Activated naive CD8-positive, alpha-beta T cell treated with anti-CD3 and anti-CD28 coated beads, Interleukin-2, amount 50 U/mL, for 16 hours (primary cell): ENCODE measurements at regions not wholly inside any gene's neighbourhood (a gene's known extent, or its start where the extent isn't known, plus 50 kb on each side); places are given as distances from the start of the nearest gene placed in this dataset.

Experiments
- DNase-seq: peaks from one replicate; pipeline ENCODE4 v3.0.0-alpha.2; 2020; ENCODE audit warnings: low read depth, low spot score

DNA sequence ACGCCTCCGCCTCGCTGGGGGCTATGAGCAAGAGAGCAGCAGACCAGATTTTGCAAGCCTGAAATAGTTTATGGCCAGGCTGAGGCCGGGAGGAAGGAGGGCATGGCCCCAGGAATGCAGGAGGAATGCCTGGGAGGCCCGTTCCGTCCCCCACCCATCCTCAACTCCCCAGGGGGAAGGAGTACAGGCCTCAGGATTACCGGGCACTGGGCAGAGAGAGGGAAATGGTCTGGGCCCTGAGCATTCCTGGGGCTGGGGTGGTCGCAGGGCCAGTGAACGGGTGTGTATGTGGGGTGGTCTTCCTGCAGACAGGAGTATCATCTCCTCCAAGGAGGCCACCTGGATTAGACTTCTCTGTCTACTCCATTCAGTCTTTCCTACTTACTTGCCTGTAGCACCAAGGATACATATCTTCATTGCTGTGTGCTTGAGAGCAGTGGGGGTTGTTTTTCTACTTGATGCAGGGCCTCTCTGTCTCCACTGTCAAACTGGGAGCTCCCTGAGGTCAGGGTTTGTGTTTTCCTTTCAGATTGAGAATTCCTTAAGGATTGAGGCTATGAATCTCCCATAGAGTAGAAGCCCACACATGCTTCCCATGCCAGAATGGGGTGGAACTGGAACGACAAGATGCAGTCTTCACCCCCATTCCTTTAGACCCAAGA, 81.3 kb downstream of the VEGFA start:
- no peak for DNase-seq

DNA sequence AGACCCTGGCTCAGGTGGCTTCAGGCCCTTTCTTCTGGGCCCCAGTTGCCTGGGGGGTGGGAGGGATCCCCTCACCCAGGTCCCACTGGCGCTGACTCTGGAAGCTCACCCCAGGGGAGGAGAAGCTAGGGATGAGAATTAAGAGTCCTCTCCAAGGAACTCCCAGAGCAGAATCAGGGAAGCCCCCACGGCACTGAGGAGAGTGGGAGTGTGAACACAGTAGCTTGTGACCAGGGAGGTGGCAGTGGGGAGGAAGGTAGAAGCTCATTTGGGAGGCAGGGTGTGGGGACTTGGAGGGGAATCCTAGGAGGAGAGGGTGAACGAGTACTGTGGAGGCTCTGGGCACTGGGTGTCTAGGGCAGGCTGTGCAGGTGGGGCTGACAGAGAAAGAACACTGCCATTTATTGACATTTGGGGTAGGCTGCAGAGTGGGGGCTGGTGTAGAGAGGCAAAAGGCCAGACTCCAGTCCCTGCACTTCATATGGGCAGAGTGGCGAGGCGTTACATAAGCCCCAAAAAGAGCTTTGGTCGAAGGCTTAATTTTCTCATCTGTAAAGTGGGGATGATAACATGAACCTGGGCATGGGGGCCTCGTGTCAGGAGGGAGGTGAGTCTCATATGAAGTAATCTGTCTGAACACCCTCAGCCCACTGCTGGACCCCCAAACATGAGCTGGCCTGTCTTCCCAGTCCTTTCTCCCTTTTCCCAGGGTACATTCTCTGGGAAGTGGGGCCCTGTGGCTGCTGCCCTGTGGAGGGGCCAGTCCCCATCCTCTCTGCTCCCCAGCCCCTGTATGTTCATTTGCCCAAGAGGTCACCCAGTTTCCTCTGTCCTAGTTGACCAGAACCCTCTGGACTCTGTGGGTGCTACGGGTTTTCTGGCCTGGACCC, 80.5 kb downstream of the VEGFA start:
- DNase-seq = no peak

DNA sequence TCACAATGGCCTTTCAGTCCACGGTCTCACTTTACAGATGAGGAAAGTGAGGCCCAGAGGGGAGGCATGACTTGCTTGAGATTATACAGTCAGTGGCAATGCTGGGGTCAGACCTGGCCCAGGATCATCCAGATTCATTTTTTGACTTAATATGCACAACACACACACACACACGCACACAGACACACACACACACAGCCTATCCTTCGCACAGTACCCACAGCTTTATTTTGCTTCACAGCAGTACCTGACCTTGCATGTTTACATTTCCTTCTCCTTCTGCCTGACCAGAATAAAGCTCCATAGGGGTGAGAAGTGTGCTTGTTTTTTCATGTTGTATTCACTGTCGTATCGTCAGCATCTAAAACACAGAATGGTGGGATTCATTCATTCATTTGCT, 79.8 kb downstream of the VEGFA start:
- no peak for DNase-seq

DNA sequence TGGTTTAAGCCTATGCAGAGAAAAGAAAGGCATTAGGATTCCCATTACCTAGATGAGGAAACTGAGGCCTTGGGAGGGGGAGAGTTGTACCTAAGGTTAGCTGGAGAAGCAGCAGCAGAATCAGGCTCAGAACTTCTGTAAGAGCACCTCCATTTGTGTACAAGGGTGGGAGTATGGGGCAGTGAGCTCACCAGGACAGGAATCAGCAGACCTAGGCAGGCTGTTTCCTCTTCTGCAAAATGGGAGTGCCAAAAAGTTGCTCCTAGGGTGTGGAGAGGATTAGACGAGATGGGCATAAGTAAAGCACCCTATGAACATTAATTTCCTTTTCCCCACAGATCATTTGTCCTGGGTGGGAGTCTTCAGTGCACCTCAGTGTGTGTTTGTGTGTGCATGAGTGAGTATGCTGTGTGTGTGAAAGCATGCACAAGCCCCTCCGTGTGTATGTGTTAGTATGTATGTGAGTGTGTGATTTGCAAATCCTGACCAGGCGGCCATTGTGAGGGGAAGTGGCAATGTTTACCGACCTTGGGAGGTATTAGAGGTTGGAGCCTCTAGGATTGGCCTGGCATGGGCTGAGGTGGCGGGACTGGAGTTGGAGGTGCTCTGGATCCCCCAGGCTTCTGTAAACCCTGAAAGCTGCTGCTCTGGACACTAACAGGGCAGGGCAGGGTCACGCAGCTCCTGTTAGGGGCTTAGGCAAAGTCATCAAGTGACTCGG, 78.8 kb downstream of the VEGFA start:
- no peak for DNase-seq

DNA sequence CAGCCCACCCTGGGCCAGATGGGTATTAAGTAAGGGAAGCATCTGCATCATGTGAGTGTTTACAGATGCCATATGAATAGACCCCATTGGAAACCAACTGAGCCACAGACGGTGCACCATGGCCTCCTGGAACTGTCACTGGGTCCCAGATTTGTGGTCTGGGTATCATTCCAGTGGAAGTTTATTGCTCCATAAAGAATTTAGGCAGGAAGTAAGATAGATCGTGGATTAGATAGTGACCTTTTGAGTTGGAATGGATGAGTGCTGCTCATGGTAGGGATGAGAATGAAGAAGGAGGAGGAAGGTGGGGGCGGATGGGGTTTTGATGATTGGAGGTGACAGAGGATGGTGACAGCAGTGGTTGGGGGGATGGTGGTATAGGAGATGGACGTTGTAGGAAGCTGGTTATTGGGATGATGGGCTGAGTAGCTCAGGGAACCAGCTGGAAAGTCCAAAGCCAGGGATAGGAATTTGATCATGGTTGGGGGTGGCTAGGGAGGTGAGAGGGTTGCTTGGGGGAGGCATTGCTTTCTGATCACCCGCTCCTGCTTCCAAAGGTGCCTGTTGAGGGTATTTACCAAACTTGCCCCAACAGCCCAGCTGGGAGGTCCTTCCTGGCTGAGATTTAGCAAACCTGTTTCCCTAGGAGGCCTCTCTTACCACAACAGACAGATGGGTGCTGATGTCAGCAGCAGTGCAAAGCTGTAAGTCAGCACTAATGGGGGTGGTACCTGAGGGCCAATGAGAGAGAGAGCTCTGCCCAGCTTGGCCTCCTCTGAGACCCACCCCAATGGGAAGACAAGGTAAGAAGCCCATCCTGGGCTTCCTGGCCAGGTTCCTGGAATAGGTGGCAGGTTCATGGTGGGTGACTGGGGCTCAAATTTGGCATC, 78.0 kb downstream of the VEGFA start:
- DNase-seq = no peak

DNA sequence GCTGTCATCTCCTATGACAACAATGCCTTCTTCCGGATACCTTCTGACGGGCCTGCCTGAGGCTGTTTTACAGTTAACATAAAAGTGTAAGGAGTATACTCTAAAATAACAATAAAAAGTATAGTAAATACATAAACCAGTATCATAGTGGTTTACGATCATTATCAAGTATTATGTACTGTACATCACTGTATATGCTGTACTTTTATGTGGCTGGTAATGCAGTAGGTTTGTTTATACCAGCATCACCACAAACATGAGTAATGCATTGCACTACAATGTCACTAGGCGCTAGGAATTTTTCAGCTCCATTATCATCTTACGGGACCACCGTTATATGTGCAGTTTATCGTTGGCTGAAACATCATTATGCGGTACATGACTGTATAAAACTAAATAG, 76.5 kb downstream of the VEGFA start:
- DNase-seq = no peak

DNA sequence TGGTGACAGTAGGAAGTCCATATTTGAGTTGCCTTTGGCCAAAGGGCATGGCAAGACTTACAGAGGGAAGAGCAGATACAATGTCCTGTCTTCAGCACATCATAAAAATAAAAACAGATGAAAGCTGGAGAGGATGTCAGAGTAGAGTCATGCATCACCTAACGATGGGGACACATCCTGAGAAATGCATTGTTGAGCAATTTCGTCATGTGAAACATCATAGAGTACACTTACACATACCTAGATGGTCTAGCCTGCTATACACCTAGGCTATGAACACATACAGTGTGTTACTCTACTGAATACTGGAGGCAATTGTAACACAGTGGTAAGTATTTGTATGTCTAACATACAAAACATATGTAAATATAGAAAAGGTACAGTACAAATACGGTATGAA, 75.6 kb downstream of the VEGFA start:
- no peak for DNase-seq

DNA sequence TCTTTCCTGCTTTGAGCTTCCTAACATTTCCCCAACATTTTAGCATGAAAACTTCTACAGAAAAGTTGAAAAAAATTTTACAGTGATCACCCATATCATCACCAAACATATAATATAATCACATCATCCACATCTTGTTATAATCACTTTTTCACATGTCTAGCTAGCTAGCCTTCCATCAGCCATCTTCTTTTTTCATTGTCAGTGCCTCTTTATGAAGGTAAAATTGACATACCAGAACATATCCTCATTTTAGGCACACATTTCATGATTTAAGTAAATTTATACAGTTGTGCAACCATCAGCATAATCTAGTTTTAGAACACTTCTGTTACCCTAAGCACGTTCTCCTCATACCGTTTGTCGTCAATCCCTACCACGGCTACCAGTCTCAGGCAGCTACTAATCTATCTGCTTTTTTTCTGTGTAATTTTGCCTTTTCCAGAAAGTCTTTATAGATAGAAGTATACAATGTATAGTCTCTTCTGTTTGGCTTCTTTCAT, 73.7 kb downstream of the VEGFA start:
- DNase-seq = no peak

DNA sequence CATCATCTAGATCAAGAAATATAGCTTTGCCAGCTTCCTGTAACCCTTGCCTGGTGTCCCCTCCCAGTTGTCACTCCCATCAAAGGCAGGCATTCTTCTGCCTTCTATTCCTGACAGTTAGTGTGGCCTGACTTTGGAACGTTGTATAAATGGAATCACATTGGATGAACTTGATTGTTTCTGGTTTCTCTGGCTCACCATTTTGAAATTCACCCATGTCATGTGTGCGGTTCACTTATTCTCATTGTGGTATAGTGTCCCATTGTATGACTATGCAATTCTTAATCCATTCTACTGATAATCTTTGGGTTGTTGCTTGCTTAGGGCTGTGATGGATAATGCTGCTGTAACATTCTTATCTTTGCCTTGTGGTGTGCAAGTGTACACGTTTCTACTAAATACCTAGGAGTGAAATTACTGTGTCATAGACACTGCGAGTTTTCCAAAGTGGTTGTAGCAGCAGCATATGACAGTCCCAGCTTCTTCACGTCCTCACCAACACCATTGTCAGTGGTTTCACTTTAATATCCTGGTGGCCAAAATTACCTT, 73.2 kb downstream of the VEGFA start:
- DNase-seq = no peak

DNA sequence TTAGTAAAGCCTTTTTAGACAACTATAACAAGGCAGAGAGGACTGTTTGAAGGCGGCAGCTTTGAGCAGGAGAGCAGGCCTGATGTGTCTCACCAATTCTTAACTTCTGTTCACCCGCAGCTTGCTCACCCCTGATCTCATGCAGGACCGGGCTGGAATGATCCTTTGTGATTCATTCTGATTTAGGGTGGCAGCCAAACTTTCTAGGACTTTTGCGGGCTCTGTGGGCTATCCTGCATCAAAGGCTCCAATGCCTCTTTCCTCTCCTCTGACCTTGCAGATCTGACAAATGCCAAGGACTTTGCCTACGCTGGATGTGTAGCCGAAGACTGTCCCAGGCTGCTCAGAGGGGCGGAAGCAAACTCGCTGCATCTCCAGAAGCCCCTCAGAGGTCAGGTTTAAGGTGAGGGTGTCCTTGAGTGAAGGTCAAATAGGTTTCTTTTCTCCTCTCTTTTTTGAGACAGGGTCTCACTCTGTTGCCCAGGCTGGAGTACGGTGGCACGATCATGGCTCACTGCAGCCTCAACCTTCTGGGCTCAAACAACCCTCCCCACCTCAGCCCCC, 72.3 kb downstream of the VEGFA start:
- no peak for DNase-seq

DNA sequence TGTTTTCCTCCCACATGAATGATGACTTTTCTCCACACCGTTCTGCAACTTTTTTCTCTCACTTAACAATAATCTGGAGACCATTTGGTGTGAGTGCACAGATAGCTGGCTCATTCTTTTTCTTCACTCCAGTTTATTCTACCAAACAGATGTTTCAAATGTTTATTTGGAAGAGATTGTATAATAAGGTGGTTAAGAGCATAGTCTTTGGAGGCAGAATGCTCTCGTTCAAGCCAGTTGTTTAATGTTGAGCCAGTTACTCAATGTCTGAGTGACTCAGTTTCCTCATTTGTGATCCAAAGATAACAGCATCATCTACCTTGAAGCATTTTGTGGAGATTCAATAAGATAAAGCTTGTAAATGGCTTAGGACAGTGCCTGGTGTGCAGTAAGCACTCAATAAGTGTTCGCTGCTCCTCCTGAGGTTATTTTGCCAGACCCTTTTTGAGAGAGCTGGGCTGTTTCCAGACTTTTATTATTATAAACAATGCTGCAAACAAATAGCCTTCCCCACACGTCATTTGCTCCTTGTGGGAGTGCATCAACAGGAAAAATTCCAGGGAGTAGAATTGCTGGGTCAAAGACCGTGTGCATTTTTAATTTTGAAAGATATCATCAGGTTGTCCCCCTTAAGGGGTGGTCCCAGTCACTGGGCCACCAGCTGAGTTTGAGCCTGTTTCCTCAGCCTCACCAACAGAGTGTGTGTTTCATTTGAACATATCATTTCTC, 70.6 kb downstream of the VEGFA start:
- DNase-seq = no peak

DNA sequence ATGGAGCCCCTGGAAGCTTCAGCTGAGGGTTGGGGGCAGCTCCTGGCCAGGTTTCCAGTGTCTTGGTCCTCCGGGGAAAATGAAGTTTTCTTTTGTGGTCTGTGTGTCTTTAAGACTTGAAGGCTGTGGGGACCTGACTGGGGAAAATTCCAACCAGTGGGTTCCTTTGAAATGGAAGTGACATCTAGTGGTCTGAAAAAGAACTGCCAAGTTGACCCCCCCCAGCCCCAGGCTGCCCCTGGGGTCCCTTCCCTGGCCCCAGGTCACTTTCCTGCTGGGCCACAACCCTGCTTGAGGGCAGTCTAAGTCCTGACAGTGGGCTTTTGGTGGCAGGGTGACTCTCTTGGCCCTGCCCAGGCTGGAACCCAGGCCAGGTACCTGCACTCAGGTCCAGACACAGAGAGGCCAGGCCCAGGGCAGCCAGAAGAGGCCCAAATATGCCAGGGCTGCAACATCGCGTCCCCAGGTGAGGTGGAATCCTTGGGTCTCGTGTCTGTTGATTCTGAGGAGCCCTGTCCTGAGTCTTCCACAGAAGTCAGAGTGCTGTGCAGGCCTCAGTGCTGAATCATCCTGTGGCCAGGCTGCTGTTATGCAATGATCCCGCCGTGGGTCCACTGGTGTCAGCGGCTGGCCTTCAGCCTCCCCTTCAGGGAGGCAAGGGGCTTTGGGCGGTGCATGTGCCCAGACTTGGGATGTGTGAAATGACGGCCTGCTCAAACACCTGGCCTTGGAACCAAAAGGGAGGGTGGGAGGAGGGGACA, 68.4 kb downstream of the VEGFA start:
- no peak for DNase-seq

DNA sequence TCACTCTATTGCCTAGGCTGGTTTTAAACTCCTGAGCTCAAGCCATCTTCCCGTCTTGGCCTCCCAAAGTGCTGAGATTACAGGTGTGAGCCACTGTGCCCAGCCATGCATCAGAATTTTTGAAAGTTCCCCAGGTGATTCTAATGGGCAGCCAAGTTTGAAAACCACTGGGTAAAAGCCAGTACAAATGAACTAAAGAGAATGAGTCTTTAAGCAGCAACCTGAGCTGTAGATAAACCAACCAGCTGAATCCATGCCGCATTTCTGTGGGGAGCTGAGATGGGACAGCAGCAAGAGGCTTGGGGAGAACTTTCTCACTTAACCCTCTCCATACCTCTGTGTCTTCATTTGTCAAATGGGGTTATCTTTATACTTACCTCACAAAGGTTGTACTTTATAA, 67.5 kb downstream of the VEGFA start:
- no peak for DNase-seq

DNA sequence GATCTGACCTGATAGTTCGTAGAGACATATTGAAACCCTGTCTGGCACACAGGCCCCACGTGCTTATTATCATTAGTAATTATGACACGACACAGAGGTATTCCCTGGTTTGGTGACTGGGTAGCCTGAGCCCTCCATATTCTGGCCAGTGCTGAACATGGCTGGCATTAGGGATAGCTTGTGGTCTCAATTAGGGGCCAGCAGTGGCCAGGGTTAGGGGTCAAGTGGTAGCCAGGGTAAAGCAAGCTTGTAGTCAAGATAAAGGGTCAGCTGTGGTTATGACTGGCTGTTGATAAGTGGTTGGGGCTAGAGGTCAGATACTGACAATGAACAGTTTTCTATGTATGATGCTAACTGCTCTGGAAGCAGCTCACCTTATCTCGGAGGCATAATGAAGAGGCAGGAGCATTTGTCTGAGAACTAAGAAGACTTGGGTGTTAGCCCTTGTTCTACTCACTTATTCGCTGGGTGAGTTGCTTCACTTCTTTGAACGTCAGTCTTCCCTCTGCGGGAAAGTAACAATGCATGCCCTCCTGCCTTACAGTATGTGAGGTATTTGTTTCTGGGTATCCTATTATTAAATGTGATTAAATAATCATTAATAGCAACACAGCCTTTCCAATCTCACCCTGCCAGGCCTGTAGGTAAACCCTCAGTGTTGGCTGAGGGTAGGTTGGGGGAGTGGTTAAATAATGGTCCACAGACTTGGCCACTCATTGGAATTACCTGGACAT, 66.7 kb downstream of the VEGFA start:
- no peak for DNase-seq
